GM12872 (cell line): ENCODE measurements at regions not wholly inside any gene's neighbourhood (a gene's known extent, or its start where the extent isn't known, plus 50 kb on each side); places are given as distances from the start of the nearest gene placed in this dataset.

ENCODE experiments used
- TF ChIP-seq, protein P1 (sequence below): IDR thresholded peaks from 3 replicates; pipeline ENCODE4 v1.5.1; 2011; ENCODE audit warnings: low read depth, mild to moderate bottlenecking, low read length, moderate library complexity; ENCODE audit not compliant: insufficient read depth

DNA sequence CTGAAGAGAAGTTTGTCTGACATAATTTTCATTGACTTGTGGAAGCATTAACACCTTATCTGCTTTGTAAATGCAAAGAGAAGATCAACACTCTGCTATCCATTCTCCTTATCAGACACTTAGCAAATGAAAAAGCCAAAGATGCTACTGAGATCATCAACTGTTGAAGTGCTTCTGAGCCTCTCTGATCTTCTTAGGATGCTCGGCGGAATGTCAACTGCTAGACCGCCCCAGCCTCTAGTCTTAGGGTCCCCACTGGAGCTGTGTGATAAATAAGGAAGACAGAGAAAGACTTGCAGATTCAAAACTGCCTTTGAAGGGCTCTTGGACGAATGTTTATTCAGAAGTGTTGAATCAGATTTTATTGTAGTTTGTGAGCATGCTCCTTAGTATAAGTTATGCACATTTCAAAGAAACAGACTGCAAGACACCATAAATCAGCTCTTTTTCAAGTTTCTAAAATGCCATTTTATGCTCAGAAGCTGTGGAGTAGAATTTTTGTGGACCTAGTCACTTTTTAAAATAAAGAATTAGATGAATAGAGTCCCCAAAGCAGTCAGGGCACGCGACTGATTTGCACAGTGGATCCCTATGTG, 197.9 kb downstream of the DIRAS2 start:
- TF ChIP-seq, protein P1, sequence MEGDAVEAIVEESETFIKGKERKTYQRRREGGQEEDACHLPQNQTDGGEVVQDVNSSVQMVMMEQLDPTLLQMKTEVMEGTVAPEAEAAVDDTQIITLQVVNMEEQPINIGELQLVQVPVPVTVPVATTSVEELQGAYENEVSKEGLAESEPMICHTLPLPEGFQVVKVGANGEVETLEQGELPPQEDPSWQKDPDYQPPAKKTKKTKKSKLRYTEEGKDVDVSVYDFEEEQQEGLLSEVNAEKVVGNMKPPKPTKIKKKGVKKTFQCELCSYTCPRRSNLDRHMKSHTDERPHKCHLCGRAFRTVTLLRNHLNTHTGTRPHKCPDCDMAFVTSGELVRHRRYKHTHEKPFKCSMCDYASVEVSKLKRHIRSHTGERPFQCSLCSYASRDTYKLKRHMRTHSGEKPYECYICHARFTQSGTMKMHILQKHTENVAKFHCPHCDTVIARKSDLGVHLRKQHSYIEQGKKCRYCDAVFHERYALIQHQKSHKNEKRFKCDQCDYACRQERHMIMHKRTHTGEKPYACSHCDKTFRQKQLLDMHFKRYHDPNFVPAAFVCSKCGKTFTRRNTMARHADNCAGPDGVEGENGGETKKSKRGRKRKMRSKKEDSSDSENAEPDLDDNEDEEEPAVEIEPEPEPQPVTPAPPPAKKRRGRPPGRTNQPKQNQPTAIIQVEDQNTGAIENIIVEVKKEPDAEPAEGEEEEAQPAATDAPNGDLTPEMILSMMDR: no peak

DNA sequence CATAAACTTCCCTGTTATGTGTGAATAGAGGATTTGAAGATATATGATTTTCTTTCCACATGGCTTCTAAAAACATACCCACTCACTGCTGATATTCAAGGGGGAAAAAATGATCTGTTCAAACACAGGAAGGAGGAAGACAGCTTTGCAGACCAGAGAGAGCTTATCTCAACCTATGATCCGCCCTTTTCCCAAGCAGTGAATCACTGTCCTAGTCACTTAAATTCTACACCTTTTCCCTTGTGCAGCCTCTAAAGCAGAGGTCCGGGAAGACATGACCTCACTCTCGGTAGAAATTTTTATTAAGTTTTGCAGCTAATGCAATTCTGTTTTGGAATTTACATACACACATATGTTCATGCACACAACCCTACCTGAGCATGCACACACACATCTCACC, 197.2 kb downstream of the DIRAS2 start:
- TF ChIP-seq, protein P1: no peak

DNA sequence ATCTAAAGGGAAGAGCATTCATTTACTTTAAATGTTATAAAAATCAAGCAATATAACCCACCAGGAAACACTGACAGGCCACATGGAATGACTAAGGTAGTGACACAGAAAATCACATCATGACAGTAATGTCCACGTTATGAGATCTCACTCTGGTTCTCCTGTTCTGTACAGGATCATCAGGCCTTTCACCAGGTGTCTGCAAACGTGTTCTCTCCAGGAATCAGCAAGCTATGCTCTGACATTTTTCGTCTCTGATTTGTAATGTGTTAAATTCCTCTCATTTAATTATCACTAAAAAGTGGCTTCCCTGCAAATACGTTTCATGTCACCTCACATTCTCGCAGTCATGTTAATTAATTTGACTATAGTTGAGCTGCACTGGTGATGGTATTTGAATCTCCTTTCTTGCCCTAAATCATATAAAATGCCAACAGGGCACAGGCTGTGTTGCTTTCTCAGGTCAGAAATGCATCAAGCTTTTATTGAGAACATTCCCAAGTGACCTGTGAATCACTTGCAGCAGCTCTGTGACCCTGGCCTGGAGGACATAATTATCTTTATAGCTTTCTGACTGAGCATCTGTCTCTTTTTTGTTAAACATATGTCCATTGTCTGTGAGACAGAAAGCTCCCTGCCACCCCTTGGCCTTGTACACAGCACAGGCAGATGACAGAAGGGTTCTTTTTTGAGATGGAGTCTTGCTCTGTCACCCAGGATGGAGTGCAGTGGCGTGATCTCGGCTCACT, 196.2 kb downstream of the DIRAS2 start:
- TF ChIP-seq, protein P1: no peak

DNA sequence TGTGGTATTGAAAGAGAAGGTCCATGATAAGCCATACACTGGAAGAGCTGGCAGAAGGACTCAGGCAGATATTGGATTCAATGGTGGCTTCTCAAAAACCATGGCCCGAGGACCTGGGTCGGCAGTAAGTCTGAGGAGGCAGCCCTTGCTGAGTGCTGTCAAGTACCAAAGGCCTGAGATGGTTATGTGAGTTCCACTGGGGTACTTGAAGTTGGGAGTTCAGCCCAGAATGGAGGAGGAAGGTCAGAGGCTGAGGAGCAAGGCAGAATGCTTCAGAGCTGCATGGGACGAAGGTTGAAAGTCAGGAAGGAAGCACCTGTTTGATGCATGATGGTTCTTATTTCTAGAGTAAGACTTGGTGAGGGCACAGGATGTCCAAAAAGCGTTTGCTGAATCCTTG, 194.9 kb downstream of the DIRAS2 start:
- TF ChIP-seq, protein P1: no peak

DNA sequence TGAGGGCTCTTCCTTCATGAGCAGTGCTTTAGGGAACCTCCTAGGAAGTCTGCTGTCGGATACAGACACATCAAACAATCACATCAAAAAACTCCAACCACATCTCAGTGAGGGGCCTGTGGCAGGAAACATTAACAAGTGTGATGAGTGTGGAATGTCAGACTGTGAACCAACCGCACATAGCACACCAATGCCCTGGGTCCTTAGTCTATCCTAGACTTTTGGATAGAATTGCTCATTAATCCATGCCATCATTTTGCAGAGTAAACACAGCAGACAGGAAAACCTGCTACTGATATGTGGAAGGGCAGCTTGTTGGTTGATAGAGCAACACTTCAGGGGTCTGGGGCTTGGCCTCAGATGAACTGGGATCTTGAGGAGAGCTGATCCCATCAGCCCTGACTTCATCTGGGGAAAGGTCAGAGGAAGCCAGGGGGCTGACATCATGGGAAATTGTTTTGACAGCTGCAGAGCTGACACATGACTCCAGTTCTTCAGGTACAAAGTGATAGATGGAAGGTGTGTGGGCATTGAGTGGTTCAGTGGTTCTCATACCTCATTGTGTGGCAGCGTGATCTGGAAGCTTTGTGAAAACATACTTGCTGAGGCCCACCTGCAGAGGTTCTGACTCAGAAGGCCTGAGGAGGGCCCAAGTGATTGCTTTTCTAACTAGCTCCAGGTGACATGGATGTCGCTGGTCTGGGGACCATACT, 193.3 kb downstream of the DIRAS2 start:
- TF ChIP-seq, protein P1: no peak

DNA sequence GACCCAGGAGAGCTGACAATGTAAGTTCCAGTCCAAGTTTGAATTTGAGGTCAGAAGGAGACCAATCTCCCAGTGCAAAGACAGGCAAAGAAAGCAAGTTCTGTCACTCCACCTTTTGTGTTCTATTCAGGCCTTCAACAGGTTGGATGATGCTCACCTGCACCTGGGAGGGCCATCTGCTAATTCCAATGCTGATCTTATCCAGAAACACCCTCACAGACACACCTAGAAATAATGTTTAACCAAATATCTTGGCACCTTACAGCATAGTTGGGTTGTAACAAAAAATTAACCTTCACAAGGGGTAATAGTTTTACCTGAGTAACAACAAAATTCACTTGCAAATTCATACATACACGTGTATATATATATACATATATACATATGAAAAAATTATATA, 190.8 kb downstream of the DIRAS2 start:
- TF ChIP-seq, protein P1: no peak

DNA sequence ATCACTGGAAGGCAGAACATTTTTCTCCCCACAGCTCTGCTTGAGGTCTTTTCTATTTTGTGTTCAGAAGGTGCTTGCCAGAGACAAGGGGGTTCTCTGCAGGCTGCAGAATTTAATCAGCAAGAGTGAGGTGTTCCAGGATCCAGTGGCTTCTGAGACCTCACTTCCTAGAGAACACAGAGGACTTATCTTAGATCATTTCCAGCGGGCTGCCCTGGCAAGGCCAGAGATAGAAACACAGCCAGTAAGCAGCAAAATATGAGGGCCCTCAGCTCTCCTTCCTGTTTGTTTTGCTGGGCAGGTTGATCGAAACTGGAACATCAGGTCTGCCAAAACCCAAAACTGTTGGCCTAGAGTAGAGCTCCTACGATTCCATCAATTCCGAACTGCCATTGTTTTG, 187.3 kb downstream of the DIRAS2 start:
- TF ChIP-seq, protein P1: no peak
